HCT116 (cell line): ENCODE measurements at regions not wholly inside any gene's neighbourhood (a gene's known extent, or its start where the extent isn't known, plus 50 kb on each side); places are given as distances from the start of the nearest gene placed in this dataset.
"Not testable (repeated sequence)": the region's sequence is repeated elsewhere in the genome, so short reads cannot be mapped to it uniquely, and the experiment has no call there.

ENCODE experiments used
- ATAC-seq: fragments of 200-7000 bp; cut with Tn5 transposase; 2 replicates; pipeline ENCODE4 v1.9.1; 2020; ENCODE audit warnings: mild to moderate bottlenecking, moderate library complexity
- BruUV-seq: library from RNA; stranded (reverse); fragments of 400-500 nt; replicated peaks from 2 replicates; lab custom pipeline; 2021; lab: Mats Ljungman, UMichigan
- CTCF ChIA-PET: fragments of 300-600 bp; sonication (Branson Sonifier 250); formaldehyde crosslinking; loops from one replicate; lab custom pipeline; 2021; ENCODE audit warnings: antibody characterized with exemption; lab: Charles Lee
- POLR2A ChIA-PET: fragments of 300-600, 350-600 bp; sonication (Branson Sonifier 250); formaldehyde crosslinking; loops from one replicate; lab custom pipeline; 2021; ENCODE audit warnings: antibody characterized with exemption; lab: Charles Lee
- RAD21 ChIA-PET, 2 experiments: fragments of 300-600 bp; sonication (Branson Sonifier 250); formaldehyde crosslinking; loops; one replicate each; lab custom pipeline; 2023; ENCODE audit warnings: low total read pairs in 2 of 2; ENCODE audit not compliant: uncharacterized antibody in 2 of 2, unreplicated experiment in 2 of 2, low non-redundant PET in 1 of 2; lab: Charles Lee
- DNase-seq: peaks from one replicate; pipeline ENCODE4 v3.0.0-alpha.2; 2010; ENCODE audit warnings: low read depth, low spot score
- H2AFZ ChIP-seq: fragments of 200-600 bp; shearing (Covaris generic), sonication (generic); 2 replicates; pipeline ENCODE4 v1.6.1; 2017; ENCODE audit warnings: low read depth, mixed run types, mixed read lengths, antibody characterized with exemption, low read length; ENCODE audit not compliant: poor library complexity, severe bottlenecking
- H3K27ac ChIP-seq: 2 replicates; pipeline ENCODE4 v1.5.1; 2012; ENCODE audit warnings: low read depth, low read length
- H3K27me3 ChIP-seq: fragments of 200-600 bp; sonication (generic); 2 replicates; pipeline ENCODE4 v1.6.1; 2016; ENCODE audit warnings: mixed run types, low read length, mixed read lengths; ENCODE audit not compliant: insufficient read depth
- H3K36me3 ChIP-seq, 2 experiments: fragments of 200-500 bp in 1 of 2; fragments of 200-600 bp in 1 of 2; sonication (Bioruptor generic) in 1 of 2; sonication (generic) in 1 of 2; 2 replicates each; pipeline versions ENCODE4 v1.5.1 to v1.6.1; 2014 to 2016; ENCODE audit warnings: low read length in 2 of 2, inconsistent platforms in 1 of 2, mixed read lengths in 1 of 2, mixed run types in 1 of 2; ENCODE audit not compliant: insufficient read depth in 2 of 2, control insufficient read depth in 1 of 2
- H3K4me1 ChIP-seq, 2 experiments: fragments of 200-600 bp in 1 of 2; sonication (generic) in 1 of 2; 2 replicates each; pipeline versions ENCODE4 v1.5.1 to v1.6.1; 2012 to 2017; ENCODE audit warnings: low read length in 2 of 2, inconsistent platforms in 1 of 2, mild to moderate bottlenecking in 1 of 2, mixed read lengths in 1 of 2, mixed run types in 1 of 2, moderate library complexity in 1 of 2; ENCODE audit not compliant: insufficient read depth in 2 of 2, control insufficient read depth in 1 of 2
- H3K4me2 ChIP-seq: fragments of 200-600 bp; sonication (generic); 2 replicates; pipeline ENCODE4 v1.6.1; 2017; ENCODE audit warnings: mixed run types, low read length, mixed read lengths
- H3K4me3 ChIP-seq, 2 experiments: fragments of 200-600 bp in 1 of 2; sonication (generic) in 1 of 2; replicated peaks in 1 of 2; 2 replicates each; pipeline ENCODE4 v1.5.1; 2011 to 2016; ENCODE audit warnings: low read length in 2 of 2, control low read depth in 1 of 2, low read depth in 1 of 2, mild to moderate bottlenecking in 1 of 2, mixed read lengths in 1 of 2, mixed run types in 1 of 2
- H3K79me2 ChIP-seq: fragments of 200-600 bp; sonication (generic); 2 replicates; pipeline ENCODE4 v1.6.1; 2017; ENCODE audit warnings: mild to moderate bottlenecking, mixed run types, low read length, moderate library complexity, mixed read lengths; ENCODE audit not compliant: insufficient read depth
- H3K9ac ChIP-seq: fragments of 200-600 bp; sonication (generic); 2 replicates; pipeline ENCODE4 v1.6.1; 2016; ENCODE audit warnings: low read length, mixed read lengths
- H3K9me2 ChIP-seq: fragments of 200-600 bp; sonication (generic), shearing (Covaris generic); 2 replicates; pipeline ENCODE4 v1.6.1; 2017; ENCODE audit warnings: mixed run types, mild to moderate bottlenecking, moderate library complexity; ENCODE audit not compliant: insufficient read depth
- H3K9me3 ChIP-seq, 2 experiments: fragments of 200-500 bp in 1 of 2; fragments of 200-600 bp in 1 of 2; sonication (Bioruptor generic) in 1 of 2; sonication (generic) in 1 of 2; 2 replicates each; pipeline ENCODE4 v1.6.1; 2014 to 2017; ENCODE audit warnings: low read length in 2 of 2, mixed read lengths in 2 of 2, inconsistent platforms in 1 of 2, low read depth in 1 of 2, mild to moderate bottlenecking in 1 of 2, mixed run types in 1 of 2, moderate library complexity in 1 of 2; ENCODE audit not compliant: control insufficient read depth in 1 of 2, insufficient read depth in 1 of 2
- H4K20me1 ChIP-seq: fragments of 200-600 bp; sonication (generic), shearing (Covaris generic); 2 replicates; pipeline ENCODE4 v1.6.1; 2017; ENCODE audit warnings: mixed run types, mild to moderate bottlenecking, moderate library complexity; ENCODE audit not compliant: insufficient read depth
- intact Hi-C: fragments of 100-400 bp; cut with micrococcal nuclease; formaldehyde crosslinking; loops from 2 replicates; pipeline ENCODE4 v1.10.0; 2022

DNA sequence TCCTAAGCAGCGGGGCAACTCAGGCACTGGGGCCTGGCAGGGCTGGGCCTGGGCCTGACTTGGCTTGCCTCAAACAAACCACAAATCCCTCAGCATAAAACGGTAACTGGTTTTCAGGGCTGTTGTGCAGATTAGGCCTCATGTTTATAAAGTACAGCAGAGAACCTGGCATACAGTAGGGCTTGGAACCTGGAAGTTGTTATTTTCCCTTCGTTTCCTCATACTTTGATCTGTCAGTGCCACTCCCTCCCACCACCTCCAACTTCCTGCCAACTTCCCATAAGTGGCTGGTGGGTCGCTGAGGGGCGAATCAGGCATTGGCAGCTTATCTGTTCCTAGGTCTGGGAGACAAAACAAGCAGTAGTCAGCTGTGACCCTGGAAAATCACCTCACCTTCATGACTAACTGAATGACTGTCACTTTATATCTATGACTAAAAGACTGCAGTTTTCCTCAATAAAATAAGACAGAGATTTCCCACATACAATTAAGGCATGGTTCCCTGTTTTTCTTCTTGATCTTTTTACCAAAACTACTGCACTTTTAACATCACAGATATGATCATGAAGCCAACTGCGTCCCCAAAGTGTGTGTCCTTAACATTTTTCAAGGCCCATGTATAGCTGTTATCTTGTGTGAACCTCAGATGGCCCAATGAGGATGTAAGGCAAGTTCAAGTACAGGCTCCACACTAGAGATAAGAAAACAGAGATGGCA is 94.5 kb downstream of the TRIM69 start:
- H3K27ac ChIP-seq, H4K20me1 ChIP-seq, H3K36me3 ChIP-seq, POLR2A ChIA-PET, CTCF ChIA-PET, H3K9ac ChIP-seq, H3K9me3 ChIP-seq, BruUV-seq, H3K27me3 ChIP-seq, DNase-seq, intact Hi-C loops, H3K79me2 ChIP-seq, H3K9me2 ChIP-seq, ATAC-seq, H3K4me3 ChIP-seq, H3K4me2 ChIP-seq, RAD21 ChIA-PET, H3K4me1 ChIP-seq, H2AFZ ChIP-seq: not testable (repeated sequence)

- H3K4me2 ChIP-seq, H3K36me3 ChIP-seq, BruUV-seq, H3K9ac ChIP-seq, CTCF ChIA-PET, H3K79me2 ChIP-seq, H3K9me2 ChIP-seq, intact Hi-C loops, H4K20me1 ChIP-seq, DNase-seq, ATAC-seq, POLR2A ChIA-PET, RAD21 ChIA-PET, H3K9me3 ChIP-seq, H3K27me3 ChIP-seq, H2AFZ ChIP-seq, H3K4me1 ChIP-seq, H3K27ac ChIP-seq, H3K4me3 ChIP-seq: not testable (repeated sequence)
These were observed 95.0 kb downstream of the TRIM69 start for GRCh38 chr15:44831409-44831741.

DNA sequence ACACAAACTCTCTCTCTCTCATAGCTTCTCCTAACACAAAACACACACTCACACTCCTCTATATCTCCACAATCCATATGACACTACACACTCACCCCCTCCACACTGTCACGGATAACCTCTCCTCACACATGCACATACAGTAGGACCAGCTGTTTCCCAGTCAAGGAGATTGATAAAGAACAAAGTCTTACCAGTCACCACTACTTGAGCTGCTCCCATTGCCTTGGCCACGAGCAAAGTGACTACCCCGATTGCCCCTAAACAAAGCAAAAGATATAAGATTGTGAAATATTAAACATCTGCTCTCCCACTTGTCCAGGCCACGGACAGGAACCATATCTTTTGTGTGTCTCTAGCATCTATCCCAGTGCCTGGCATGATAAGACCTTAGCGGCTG is 95.8 kb downstream of the TRIM69 start:
- H3K9me3 ChIP-seq, H4K20me1 ChIP-seq, ATAC-seq, RAD21 ChIA-PET, POLR2A ChIA-PET, BruUV-seq, H3K4me1 ChIP-seq, H3K4me2 ChIP-seq, H3K36me3 ChIP-seq, H3K4me3 ChIP-seq, H3K27me3 ChIP-seq, H2AFZ ChIP-seq, H3K9ac ChIP-seq, H3K79me2 ChIP-seq, H3K9me2 ChIP-seq, H3K27ac ChIP-seq, intact Hi-C loops, CTCF ChIA-PET, DNase-seq: not testable (repeated sequence)

DNA sequence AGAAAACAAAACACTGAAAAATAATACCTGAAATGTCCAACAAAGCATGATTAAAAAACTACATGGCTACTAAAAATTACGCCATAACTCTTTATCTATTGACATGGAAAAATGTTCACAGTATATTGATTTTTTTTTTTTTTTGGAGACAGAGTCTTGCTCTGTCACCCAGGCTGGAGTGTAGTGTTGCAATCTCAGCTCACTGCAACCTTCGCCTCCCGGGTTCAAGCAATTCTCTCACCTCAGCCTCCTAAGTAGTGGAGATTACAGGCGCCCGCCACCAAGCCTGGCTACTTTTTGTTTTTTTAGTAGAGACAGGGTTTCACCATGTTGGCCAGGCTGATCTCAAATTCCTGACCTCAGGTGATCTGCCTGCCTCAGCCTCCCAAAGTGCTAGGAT is 96.8 kb downstream of the TRIM69 start:
- H3K9ac ChIP-seq, H3K4me3 ChIP-seq, H3K4me1 ChIP-seq, intact Hi-C loops, H3K9me2 ChIP-seq, H2AFZ ChIP-seq, H3K79me2 ChIP-seq, H3K4me2 ChIP-seq, H3K36me3 ChIP-seq, ATAC-seq, POLR2A ChIA-PET, DNase-seq, H3K27me3 ChIP-seq, H4K20me1 ChIP-seq, H3K9me3 ChIP-seq, RAD21 ChIA-PET, H3K27ac ChIP-seq, BruUV-seq: not testable (repeated sequence)
- CTCF ChIA-PET = interaction anchor here (0.7 kb wide), 1 partner anchor 20 kb away, joined by 3 read pairs; no protein-coding TSS in a partner anchor
